HG03045 (cell line): ENCODE measurements at regions not wholly inside any gene's neighbourhood (a gene's known extent, or its start where the extent isn't known, plus 50 kb on each side); places are given as distances from the start of the nearest gene placed in this dataset.

Experiments used
- ATAC-seq: cut with Tn5 transposase; IDR thresholded peaks from one replicate; pipeline ENCODE4 v1.9.1; 2021; ENCODE audit warnings: mild to moderate bottlenecking, moderate library complexity; ENCODE audit not compliant: unreplicated experiment

DNA sequence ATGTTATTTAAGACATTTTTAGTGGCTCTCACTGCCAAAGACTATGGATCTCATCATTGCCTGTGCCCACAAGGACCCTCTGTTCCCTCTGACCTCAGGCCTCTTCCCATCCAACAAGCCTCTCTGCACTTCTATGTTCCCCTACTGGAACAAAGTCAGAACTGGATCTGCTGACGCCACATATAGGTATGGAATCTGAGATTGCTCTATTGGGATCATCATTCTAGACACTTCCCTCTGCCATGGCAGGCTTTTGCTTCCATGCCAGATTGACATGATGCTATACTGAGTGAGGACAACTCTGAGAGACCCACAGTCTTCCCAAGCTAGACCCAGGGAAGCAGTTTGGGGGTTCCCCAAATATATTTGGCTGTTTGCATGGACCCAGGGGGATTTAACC, 76.0 kb upstream of the ZNF648 start:
- no peak for ATAC-seq

DNA sequence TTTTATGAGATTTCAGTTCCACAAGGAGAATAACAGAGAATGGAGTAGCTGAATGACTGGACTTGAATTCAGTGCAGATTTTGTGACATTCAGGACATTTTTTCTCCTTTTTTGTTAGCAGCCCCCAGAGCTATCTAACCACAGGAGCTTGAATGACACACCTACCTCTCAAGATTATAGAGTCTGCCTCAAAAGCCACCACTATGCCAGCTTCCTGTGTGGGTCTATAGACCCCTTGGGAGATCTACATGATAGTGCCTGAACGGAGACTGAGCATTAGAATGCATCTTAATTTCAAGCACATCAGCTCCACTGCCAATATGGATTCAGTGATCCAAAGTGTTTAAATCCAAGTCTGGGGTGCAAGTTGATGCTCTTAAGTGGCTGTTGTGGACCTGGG, 74.4 kb upstream of the ZNF648 start:
- ATAC-seq = no peak

DNA sequence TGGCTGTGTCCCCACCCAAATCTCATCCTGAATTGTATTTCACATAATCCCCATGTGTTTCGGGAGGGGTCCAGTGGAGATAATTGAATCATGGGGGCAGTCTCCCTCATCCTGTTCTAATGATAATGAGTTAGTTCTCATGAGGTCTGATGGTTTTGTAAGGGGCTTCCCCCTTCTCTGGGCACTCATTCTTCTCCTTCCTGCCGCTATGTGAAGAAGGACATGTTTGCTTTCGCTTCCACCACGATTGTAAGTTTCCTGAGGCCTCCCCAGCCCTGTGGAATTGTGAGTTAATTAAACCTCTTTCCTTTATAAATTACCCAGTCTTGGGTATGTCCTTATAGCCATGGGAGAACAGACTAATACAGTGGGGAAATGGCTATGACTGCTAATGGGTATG, 72.7 kb upstream of the ZNF648 start:
- no peak for ATAC-seq

DNA sequence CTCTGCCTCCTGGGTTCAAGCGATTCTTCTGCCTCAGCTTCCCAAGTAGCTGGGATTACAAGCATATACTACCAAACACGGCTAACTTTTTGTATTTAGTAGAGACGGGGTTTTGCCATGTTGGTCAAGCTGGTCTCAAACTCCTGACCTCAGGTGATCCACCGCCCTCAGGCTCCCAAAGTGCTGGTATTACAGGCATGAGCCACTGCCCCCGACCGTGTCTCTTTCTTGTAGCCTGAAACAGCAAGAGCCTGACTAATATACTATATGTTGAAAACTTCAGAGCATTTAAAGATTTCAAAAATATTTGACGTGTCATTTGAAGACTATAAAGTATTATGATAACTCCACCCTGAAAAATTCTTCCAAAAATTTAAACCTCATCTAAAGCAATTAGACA, 71.7 kb upstream of the ZNF648 start:
- ATAC-seq = no peak

DNA sequence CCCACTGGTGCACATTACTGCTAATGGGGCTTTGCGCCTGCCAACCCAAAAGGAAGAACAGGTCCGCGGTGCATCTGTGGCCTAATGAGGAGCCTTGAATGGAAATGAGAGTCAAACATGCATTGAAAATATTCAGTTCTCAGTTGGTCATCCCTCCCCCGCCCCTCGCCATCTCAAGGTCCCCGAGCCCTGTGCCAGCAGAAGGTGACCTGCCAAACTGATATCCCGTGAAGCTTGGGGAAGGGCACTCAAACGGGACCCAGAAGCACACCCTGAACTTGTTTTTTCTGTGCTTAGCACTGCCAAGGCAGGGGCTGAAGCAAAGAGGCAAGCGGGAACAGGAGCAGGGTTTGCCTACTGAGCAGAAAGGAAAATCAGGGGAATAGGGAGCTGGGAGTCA, 67.9 kb upstream of the ZNF648 start:
- ATAC-seq = no peak

DNA sequence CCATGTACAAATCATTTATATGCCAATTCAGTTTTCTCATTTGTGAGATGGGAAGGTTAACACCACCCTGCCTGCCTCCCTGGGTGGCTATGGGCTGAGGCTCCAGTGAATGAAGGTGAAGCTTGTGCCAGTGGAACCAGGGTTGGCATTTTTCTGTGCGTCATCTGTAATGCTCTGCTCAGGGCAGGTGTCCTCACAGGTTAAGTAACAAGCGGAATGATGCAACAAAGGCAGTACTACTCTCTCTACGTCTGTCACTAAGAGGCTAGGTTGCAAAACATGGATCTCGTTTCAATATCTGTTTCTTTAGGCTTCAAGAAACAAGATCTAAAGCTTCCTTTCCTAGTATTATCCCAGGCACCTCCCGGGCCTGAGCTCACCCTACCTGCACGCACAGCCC, 67.0 kb upstream of the ZNF648 start:
- no peak for ATAC-seq

DNA sequence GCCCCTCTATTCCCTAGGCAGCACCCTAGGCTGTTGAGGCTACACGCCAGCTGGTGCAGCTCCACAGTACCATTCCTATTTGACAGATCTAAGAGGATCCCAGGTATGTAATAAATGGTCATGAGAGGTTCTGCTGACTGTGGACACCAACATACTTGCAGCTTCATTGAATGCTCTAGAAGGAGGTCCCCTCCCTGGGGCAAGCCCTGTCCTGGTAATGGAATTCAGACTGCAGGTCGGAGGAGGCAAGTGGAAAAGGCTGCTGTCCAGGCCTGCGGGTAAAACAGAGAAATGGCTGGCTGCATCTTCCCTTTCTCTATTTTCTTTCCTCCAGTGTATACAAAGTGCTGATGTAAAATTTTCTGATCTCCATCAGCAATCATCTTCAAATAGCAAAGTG, 66.1 kb upstream of the ZNF648 start:
- no peak for ATAC-seq

DNA sequence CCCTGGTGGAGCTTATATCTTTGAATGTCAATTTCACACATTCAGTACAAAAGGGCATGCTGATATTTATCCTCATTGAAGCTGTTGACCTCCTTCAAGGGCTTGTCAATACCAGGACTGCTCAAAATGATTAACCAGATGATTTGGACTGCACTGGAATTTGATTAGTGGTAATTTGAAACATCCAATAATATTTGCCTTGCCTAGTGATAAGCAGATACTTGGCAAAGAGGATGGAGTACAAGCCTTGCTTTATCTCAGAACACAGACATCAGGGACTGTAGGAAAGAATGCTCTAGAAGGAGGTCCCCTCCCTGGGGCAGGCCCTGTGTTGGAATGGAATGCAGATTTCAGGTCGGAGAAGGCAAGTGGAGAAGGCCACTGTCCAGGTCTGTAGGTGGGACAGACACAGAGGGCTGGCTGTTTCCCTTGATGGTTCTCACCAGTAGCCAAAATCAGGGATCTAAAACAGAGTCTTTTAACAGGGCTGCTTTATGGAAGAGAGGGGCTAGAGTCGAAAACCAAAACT, 64.8 kb upstream of the ZNF648 start:
- no peak for ATAC-seq

DNA sequence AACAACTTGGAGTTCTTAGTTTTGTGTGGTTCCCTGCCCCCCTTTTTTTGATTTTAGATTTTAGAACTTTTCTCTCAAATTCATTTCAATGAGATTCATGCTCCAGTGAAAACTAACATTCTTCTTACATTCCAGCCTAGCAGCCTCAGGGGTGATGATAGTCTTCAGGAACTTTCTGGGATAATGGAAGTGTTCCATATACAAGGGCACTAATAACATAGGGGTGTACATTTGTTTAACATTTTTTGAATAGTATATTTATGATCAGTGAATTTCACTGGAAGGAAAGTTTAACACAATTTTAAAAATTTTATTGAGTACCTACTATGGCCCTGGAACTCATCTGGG, 61.4 kb upstream of the ZNF648 start:
- no peak for ATAC-seq

DNA sequence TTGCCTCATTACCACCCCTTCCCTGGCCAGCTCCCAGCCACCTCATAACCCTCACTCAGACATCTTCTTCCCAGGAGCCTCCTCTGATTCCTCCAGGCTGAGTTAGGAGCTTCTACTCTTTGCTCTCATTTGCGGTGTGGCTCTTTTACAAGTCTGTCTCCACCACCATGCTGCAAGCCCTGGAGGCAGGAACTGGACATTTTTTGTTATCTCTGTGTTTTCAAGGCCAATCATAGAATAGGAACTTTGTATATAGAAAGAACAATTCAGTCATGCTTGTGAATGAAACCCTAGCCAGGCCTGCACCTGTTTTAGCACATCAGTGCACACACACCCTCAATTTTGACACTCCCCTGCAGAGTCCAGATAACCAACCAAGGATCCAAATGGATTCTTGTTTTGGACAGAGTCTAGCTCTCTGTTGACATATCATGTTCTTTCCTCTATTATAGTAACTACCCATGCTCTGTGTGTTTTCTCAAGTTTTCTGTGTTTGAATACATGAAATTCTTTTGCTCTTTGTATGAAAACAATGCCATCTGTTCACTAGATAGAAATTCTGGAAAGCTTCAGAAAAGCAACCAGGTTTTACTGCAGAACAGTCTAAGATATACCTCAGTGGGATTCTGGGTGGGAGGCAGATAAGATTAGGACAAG, 60.9 kb upstream of the ZNF648 start:
- no peak for ATAC-seq

DNA sequence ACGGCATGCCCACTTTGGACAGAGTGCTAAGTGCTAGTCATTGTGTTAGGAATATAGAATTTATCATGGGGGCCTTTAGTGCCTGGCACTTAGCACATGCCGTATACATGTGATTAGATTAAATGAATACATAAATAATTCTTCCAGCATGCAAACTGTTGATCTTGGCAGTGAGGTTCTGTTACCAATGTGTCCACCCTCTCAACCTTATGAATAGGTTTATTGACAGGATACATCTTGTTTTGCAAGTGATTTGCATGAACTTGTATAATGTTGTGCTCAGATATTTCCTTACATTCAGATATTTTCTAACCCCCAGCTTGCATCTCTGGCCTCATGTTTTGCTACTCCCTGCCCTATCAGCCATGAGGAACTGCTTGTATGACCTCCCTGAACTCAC, 60.3 kb upstream of the ZNF648 start:
- no peak for ATAC-seq

DNA sequence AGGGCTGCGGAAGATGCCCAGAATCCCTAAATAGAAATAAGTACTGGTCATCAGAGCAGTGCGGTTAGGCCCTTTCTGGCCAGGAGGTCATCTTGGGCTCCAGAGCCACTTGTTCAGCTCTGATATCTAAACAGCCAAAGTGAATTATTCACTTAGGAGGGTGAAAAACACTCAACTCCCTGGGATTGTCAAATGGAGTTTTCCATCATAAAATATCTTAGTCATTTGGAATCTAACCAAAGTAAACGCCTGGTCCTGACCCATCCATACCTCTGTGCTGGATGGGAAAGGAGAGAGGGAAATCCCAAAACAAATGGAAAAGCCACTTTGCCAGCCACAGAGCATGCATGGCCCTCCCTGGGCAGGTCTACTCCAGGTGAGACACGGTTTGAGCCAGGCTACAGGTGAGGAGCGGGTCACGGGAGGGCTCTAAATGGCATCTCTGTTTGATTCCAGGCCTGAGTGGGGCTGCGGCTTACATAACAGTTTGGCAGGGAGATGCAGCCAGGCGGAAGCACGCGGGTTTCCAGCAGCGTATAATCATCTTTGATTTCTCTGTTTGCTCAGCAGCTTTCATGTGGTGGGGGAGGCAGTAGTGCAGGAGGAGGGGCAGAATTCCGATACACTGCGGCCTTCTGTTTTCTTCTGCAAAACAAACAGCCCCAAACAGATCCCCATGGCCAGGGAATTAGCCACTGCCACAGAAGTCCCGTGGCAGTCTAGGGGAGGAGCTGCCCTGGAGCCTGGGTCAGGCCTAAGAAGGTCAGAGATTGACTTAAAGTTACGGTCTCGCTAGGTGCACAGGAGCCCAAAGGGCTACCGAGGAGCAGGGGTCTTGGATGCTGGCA, 59.1 kb upstream of the ZNF648 start:
- ATAC-seq = no peak

DNA sequence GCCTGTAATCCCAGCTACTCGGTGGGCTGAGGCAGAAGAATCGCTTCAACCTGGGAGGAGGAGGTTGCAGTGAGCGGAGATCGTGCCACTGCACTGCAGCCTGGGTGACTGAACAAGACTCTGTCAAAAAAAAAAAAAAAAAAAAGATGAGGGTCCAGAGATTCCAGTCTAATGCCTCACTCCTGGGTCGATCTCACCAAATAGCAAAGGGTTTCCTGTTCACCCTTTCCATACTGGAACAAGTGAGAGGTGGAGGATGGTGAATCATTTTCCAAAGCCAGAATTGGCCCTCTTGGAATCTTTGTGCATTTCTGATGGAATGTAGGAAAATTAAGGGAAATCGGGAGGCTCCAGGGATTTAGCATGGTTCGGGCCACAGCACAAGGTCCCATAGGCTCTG, 58.1 kb upstream of the ZNF648 start:
- no peak for ATAC-seq

DNA sequence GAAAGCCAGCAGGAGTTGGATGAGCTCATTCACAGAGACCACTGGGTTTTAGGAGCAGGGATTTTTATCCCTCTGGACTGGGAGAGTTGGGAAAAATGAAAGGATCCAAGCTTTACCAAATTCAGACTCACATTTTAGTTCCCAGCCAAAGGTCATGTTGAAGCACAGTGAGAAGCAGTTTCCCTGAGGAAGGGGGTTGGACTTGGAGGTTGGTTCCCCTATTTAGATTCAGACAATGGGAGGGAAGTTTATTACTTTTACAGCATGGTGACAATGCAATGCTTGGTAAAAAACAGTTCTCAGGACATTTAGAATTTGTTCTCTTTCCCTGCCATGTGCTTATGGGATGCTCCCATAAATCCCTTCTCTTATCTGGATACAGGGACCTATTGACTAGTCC, 57.3 kb upstream of the ZNF648 start:
- no peak for ATAC-seq

DNA sequence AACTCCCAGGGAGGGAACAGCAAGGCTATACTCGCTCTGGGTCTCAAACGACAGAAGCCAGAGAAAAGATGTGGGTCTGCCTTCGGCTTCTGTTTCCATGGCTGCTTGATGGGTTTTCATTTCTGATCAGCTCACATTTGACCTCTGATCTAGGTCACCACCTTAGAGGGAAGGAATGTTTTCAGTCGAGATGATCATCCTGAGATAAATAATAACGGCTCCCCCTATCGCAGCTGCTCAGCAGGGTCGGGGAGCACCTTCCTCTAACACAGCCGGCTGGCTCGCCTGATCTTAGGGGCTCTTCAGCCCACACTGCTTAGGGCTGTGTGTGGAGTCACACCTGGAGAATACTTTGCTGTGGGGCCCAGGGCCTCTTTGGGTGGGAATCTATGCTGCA, 53.1 kb upstream of the ZNF648 start:
- no peak for ATAC-seq

DNA sequence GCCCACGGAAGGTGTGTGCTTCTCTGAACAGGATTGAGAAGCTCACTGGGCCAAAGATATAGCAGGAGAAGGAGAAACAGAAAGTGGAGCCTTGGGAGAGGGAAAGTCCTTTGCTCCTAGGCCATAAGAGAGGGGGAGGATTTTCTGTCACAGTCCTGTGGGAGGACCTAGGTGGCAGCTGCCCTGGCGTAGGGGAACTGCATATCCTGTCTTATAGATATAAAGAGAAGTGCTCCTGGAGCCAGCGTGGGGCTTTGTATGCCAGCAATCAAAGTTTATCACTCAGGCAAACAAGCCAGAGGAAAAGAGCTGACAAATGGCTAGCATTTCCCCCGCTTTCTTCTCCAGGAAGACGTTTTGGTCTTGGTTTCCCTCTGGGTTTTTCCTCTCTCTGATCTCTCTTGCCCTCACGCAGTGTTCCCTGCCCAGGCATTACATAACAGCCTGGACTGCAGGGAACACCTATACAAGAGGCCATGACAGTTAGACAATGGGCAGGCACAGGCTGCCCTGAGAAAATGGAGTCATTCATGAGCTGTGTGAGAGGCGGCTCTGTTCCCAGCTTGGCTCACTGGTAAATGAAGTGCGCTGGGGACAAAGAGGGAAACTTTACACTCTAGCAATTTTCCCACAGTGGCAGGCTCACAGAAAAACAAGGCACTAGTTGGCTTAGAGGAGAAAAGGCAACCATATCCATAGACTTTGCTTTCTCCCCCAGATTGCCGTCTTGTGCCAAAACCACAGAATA, 52.5 kb upstream of the ZNF648 start:
- no peak for ATAC-seq

DNA sequence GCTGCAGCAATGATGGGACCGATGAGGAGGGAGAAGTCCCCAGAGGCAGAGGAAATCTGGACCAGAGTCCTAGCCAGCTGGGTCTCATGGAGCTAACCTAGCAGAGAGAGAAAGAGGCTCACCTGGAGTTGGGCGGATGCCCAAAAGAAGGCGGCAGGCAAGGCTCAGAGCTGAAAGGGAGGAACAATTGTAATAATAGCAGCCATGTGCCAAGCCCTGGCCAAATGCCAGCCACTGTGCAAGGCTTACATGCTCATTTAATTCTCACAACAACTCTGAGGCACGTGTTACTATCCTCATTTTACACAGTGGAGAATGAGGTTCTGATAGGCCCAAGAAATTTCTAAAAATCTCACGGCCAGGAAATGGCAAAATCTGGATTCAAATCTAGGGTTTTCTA, 50.0 kb upstream of the ZNF648 start:
- no peak for ATAC-seq
